ENCODE measurements at regions not wholly inside any gene's neighbourhood (a gene's known extent, or its start where the extent isn't known, plus 50 kb on each side); places are given as distances from the start of the nearest gene placed in this dataset.

- Histone ChIP-seq H3K9ac (ENCODE audit: low read length) (no peak overlapping the region), H3K4me3 (ENCODE audit: low read depth in 1 of 2, low read length in 2 of 2) (no peak overlapping the region), H3K4me1 (ENCODE audit: insufficient read depth, low read length) (no peaks in the 10 kb centered on the region), H3K36me3 (ENCODE audit: insufficient read depth, low read length) (no peaks in the 10 kb centered on the region), H3K27me3 (ENCODE audit: control insufficient read depth in 1 of 2, insufficient read depth in 2 of 2, low read length in 2 of 2) (no peaks in the 10 kb centered on the region), H3K27ac (ENCODE audit: low read depth, low read length) (no peak overlapping the region), H3K9me3 (ENCODE audit: low read length) (no peaks in the 10 kb centered on the region)
These were observed 1386.8 kb downstream of the BRD1 start for GRCh38 chr22:48440673-48441552.

- Histone ChIP-seq H3K4me1 (ENCODE audit: insufficient read depth, low read length) (no peaks in the 10 kb centered on the region), H3K27ac (ENCODE audit: low read depth, low read length) (no peak overlapping the region), H3K9ac (ENCODE audit: low read length) (no peak overlapping the region), H3K27me3 (ENCODE audit: control insufficient read depth in 1 of 2, insufficient read depth in 2 of 2, low read length in 2 of 2) (no peaks in the 10 kb centered on the region), H3K9me3 (ENCODE audit: low read length) (no peaks in the 10 kb centered on the region), H3K4me3 (ENCODE audit: low read depth in 1 of 2, low read length in 2 of 2) (no peak overlapping the region), H3K36me3 (ENCODE audit: insufficient read depth, low read length) (no peaks in the 10 kb centered on the region)
These were observed 1387.5 kb downstream of the BRD1 start for GRCh38 chr22:48440176-48440575.

- H3K4me3 ChIP-seq (ENCODE audit: low read depth in 1 of 2, low read length in 2 of 2): no peak overlapping the region
- no peaks in the 10 kb centered on the region for H3K36me3 ChIP-seq (ENCODE audit: insufficient read depth, low read length)
- no peak overlapping the region for H3K27ac ChIP-seq (ENCODE audit: low read depth, low read length)
- H3K9ac ChIP-seq (ENCODE audit: low read length): no peak overlapping the region
- H3K4me1 ChIP-seq (ENCODE audit: insufficient read depth, low read length): no peaks in the 10 kb centered on the region
- H3K27me3 ChIP-seq (ENCODE audit: control insufficient read depth in 1 of 2, insufficient read depth in 2 of 2, low read length in 2 of 2): no peaks in the 10 kb centered on the region
- no peaks in the 10 kb centered on the region for H3K9me3 ChIP-seq (ENCODE audit: low read length)
These were observed 1388.0 kb downstream of the BRD1 start for GRCh38 chr22:48439560-48440135.

GRCh38 chr22:48438800-48439559, 1388.7 kb downstream of the BRD1 start:
- H3K9me3 ChIP-seq (ENCODE audit: low read length): no peaks in the 10 kb centered on the region
- H3K9ac ChIP-seq (ENCODE audit: low read length): no peak overlapping the region
- H3K27me3 ChIP-seq (ENCODE audit: control insufficient read depth in 1 of 2, insufficient read depth in 2 of 2, low read length in 2 of 2): no peaks in the 10 kb centered on the region
- no peaks in the 10 kb centered on the region for H3K4me1 ChIP-seq (ENCODE audit: insufficient read depth, low read length)
- H3K36me3 ChIP-seq (ENCODE audit: insufficient read depth, low read length): no peaks in the 10 kb centered on the region
- H3K27ac ChIP-seq (ENCODE audit: low read depth, low read length): no peak overlapping the region
- no peak overlapping the region for H3K4me3 ChIP-seq (ENCODE audit: low read depth in 1 of 2, low read length in 2 of 2)

GRCh38 chr22:48438096-48438495, 1389.6 kb downstream of the BRD1 start:
- Histone ChIP-seq H3K4me3 (ENCODE audit: low read depth in 1 of 2, low read length in 2 of 2) (no peak overlapping the region), H3K4me1 (ENCODE audit: insufficient read depth, low read length) (no peaks in the 10 kb centered on the region), H3K27me3 (ENCODE audit: control insufficient read depth in 1 of 2, insufficient read depth in 2 of 2, low read length in 2 of 2) (no peaks in the 10 kb centered on the region), H3K9me3 (ENCODE audit: low read length) (no peaks in the 10 kb centered on the region), H3K9ac (ENCODE audit: low read length) (no peak overlapping the region), H3K27ac (ENCODE audit: low read depth, low read length) (no peak overlapping the region), H3K36me3 (ENCODE audit: insufficient read depth, low read length) (no peaks in the 10 kb centered on the region)

- no peak overlapping the region for H3K4me3 ChIP-seq (ENCODE audit: low read depth in 1 of 2, low read length in 2 of 2)
- H3K36me3 ChIP-seq (ENCODE audit: insufficient read depth, low read length): no peaks in the 10 kb centered on the region
- H3K9ac ChIP-seq (ENCODE audit: low read length): no peak overlapping the region
- H3K27me3 ChIP-seq (ENCODE audit: control insufficient read depth in 1 of 2, insufficient read depth in 2 of 2, low read length in 2 of 2): no peaks in the 10 kb centered on the region
- no peaks in the 10 kb centered on the region for H3K4me1 ChIP-seq (ENCODE audit: insufficient read depth, low read length)
- H3K9me3 ChIP-seq (ENCODE audit: low read length): no peaks in the 10 kb centered on the region
- H3K27ac ChIP-seq (ENCODE audit: low read depth, low read length): no peak overlapping the region
These were observed 1391.3 kb downstream of the BRD1 start for GRCh38 chr22:48436201-48436931.

- Histone ChIP-seq H3K4me3 (ENCODE audit: low read depth in 1 of 2, low read length in 2 of 2) (no peak overlapping the region), H3K36me3 (ENCODE audit: insufficient read depth, low read length) (no peaks in the 10 kb centered on the region), H3K9me3 (ENCODE audit: low read length) (no peaks in the 10 kb centered on the region), H3K4me1 (ENCODE audit: insufficient read depth, low read length) (no peaks in the 10 kb centered on the region), H3K27me3 (ENCODE audit: control insufficient read depth in 1 of 2, insufficient read depth in 2 of 2, low read length in 2 of 2) (no peaks in the 10 kb centered on the region), H3K27ac (ENCODE audit: low read depth, low read length) (no peak overlapping the region), H3K9ac (ENCODE audit: low read length) (no peak overlapping the region)
These were observed 1392.8 kb downstream of the BRD1 start for GRCh38 chr22:48434868-48435250.

GRCh38 chr22:48434156-48434867, 1393.4 kb downstream of the BRD1 start:
- Histone ChIP-seq H3K9me3 (ENCODE audit: low read length) (no peaks in the 10 kb centered on the region), H3K9ac (ENCODE audit: low read length) (no peak overlapping the region), H3K36me3 (ENCODE audit: insufficient read depth, low read length) (no peaks in the 10 kb centered on the region), H3K27ac (ENCODE audit: low read depth, low read length) (no peak overlapping the region), H3K27me3 (ENCODE audit: control insufficient read depth in 1 of 2, insufficient read depth in 2 of 2, low read length in 2 of 2) (no peaks in the 10 kb centered on the region), H3K4me3 (ENCODE audit: low read depth in 1 of 2, low read length in 2 of 2) (no peak overlapping the region), H3K4me1 (ENCODE audit: insufficient read depth, low read length) (no peaks in the 10 kb centered on the region)

- Histone ChIP-seq H3K9ac (ENCODE audit: low read length) (no peak overlapping the region), H3K4me1 (ENCODE audit: insufficient read depth, low read length) (no peaks in the 10 kb centered on the region), H3K9me3 (ENCODE audit: low read length) (no peaks in the 10 kb centered on the region), H3K36me3 (ENCODE audit: insufficient read depth, low read length) (no peaks in the 10 kb centered on the region), H3K27ac (ENCODE audit: low read depth, low read length) (no peak overlapping the region), H3K4me3 (ENCODE audit: low read depth in 1 of 2, low read length in 2 of 2) (no peak overlapping the region), H3K27me3 (ENCODE audit: control insufficient read depth in 1 of 2, insufficient read depth in 2 of 2, low read length in 2 of 2) (no peaks in the 10 kb centered on the region)
These were observed 1394.0 kb downstream of the BRD1 start for GRCh38 chr22:48433647-48434046.

- Histone ChIP-seq H3K27me3 (ENCODE audit: control insufficient read depth in 1 of 2, insufficient read depth in 2 of 2, low read length in 2 of 2) (no peaks in the 10 kb centered on the region), H3K4me1 (ENCODE audit: insufficient read depth, low read length) (no peaks in the 10 kb centered on the region), H3K4me3 (ENCODE audit: low read depth in 1 of 2, low read length in 2 of 2) (no peak overlapping the region), H3K27ac (ENCODE audit: low read depth, low read length) (no peak overlapping the region), H3K9ac (ENCODE audit: low read length) (no peak overlapping the region), H3K36me3 (ENCODE audit: insufficient read depth, low read length) (no peaks in the 10 kb centered on the region), H3K9me3 (ENCODE audit: low read length) (no peaks in the 10 kb centered on the region)
These were observed 1394.7 kb downstream of the BRD1 start for GRCh38 chr22:48432781-48433518.
